ENCODE measurements at regions not wholly inside any gene's neighbourhood (a gene's known extent, or its start where the extent isn't known, plus 50 kb on each side); places are given as distances from the start of the nearest gene placed in this dataset. TPM values are rescaled to one million over a fixed set of nuclear protein-coding genes. Genes with fewer than 3 reads are reported as not detected.

GRCh38 chr6:51554029-51554428, 533.4 kb downstream of the PKHD1 start:
- no peak overlapping the region for H3K27ac Mint-ChIP-seq
- Histone ChIP-seq H3K9me3 (ENCODE audit: low read depth) (no peaks in the 10 kb centered on the region), H3K9ac (no peak overlapping the region), H3K79me2 (ENCODE audit: low read depth) (no peaks in the 10 kb centered on the region), H3K36me3 (no peaks in the 10 kb centered on the region), H3K27ac (no peak overlapping the region), H2AFZ (replicated peaks) (no peak overlapping the region), H3K4me3 (no peak overlapping the region), H4K20me1 (ENCODE audit: low read depth) (no peaks in the 10 kb centered on the region), H3K4me1 (peaks cover 38% of the 10 kb centered on the region), H3F3A (ENCODE audit: low read depth) (peaks cover 7% of the 10 kb centered on the region), H3K4me2 (no peak overlapping the region), H3K27me3 (no peaks in the 10 kb centered on the region)
- TF ChIP-seq, protein P1, sequence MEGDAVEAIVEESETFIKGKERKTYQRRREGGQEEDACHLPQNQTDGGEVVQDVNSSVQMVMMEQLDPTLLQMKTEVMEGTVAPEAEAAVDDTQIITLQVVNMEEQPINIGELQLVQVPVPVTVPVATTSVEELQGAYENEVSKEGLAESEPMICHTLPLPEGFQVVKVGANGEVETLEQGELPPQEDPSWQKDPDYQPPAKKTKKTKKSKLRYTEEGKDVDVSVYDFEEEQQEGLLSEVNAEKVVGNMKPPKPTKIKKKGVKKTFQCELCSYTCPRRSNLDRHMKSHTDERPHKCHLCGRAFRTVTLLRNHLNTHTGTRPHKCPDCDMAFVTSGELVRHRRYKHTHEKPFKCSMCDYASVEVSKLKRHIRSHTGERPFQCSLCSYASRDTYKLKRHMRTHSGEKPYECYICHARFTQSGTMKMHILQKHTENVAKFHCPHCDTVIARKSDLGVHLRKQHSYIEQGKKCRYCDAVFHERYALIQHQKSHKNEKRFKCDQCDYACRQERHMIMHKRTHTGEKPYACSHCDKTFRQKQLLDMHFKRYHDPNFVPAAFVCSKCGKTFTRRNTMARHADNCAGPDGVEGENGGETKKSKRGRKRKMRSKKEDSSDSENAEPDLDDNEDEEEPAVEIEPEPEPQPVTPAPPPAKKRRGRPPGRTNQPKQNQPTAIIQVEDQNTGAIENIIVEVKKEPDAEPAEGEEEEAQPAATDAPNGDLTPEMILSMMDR (IDR thresholded peaks at IDR 0.05), result no peak
- TF ChIP-seq EZH2phosphoT487 (IDR thresholded peaks at IDR 0.05), result no peak
- no peak for TF ChIP-seq EZH2 (IDR thresholded peaks at IDR 0.05)
- no peak for DNase-seq (ENCODE audit: low spot score)
- H3K27me3 Mint-ChIP-seq (ENCODE audit: insufficient read depth, low read depth), result peaks cover 2% of the 10 kb centered on the region
- peaks cover 25% of the 10 kb centered on the region for H3K4me1 Mint-ChIP-seq
- H3K4me3 Mint-ChIP-seq, result no peak overlapping the region
- H3K36me3 Mint-ChIP-seq, result no peaks in the 10 kb centered on the region
- no peaks in the 10 kb centered on the region for H3K9me3 Mint-ChIP-seq

GRCh38 chr6:51559059-51559458, 528.4 kb downstream of the PKHD1 start:
- no peak overlapping the region for H3K4me3 ChIP-seq
- H3K4me1 Mint-ChIP-seq, result peaks cover 5% of the 10 kb centered on the region
- no peak for DNase-seq (ENCODE audit: low spot score)

DNA sequence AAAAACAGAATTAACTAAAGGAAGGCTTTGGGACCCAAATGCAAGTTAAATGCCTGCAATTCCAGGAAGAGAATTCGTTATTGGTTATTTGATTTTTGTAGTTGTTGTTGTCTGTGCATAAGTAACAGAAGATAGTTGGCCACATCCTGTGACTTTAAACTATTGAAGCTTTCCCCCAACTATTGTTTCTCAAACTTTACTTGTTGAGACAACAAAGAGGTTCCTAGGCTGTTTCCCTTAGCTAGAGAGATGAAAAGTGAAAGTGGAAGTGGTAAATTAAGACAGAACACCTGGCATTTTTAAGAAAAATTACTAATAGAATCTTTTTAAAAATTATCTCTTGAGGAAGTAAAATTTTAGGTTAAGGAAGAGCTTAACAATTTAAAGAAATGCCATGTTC, 525.2 kb downstream of the PKHD1 start:
- DNase-seq (ENCODE audit: low spot score), result no peak
- Histone ChIP-seq H3K27me3 (no peaks in the 10 kb centered on the region), H3K9ac (no peak overlapping the region), H3K36me3 (no peaks in the 10 kb centered on the region), H3K79me2 (ENCODE audit: low read depth) (no peaks in the 10 kb centered on the region), H3K9me3 (ENCODE audit: low read depth) (no peaks in the 10 kb centered on the region), H3K4me2 (peak overlapping the region; percentile 13), H4K20me1 (ENCODE audit: low read depth) (no peaks in the 10 kb centered on the region), H3K27ac (no peak overlapping the region), H3F3A (ENCODE audit: low read depth) (no peaks in the 10 kb centered on the region), H2AFZ (replicated peaks) (no peak overlapping the region), H3K4me1 (peaks cover 13% of the 10 kb centered on the region), H3K4me3 (no peak overlapping the region)
- Mint-ChIP-seq H3K4me3 (no peak overlapping the region), H3K27me3 (ENCODE audit: insufficient read depth, low read depth) (no peaks in the 10 kb centered on the region), H3K27ac (no peak overlapping the region), H3K4me1 (no peaks in the 10 kb centered on the region), H3K36me3 (no peaks in the 10 kb centered on the region), H3K9me3 (no peaks in the 10 kb centered on the region)
- TF ChIP-seq, protein P1 (IDR thresholded peaks at IDR 0.05), result no peak
- TF ChIP-seq EZH2phosphoT487 (IDR thresholded peaks at IDR 0.05), result no peak
- TF ChIP-seq EZH2 (IDR thresholded peaks at IDR 0.05), result no peak

More at GRCh38 chr6:51559059-51559458, 528.4 kb downstream of the PKHD1 start:
- H3F3A ChIP-seq (ENCODE audit: low read depth), result no peaks in the 10 kb centered on the region
- H3K27ac ChIP-seq, result no peak overlapping the region
- H3K36me3 Mint-ChIP-seq, result no peaks in the 10 kb centered on the region
- no peaks in the 10 kb centered on the region for H3K36me3 ChIP-seq
- no peaks in the 10 kb centered on the region for H3K27me3 ChIP-seq
- no peak overlapping the region for H3K4me3 Mint-ChIP-seq
- no peaks in the 10 kb centered on the region for H3K9me3 ChIP-seq (ENCODE audit: low read depth)
- no peaks in the 10 kb centered on the region for H3K9me3 Mint-ChIP-seq
- no peaks in the 10 kb centered on the region for H4K20me1 ChIP-seq (ENCODE audit: low read depth)
- no peak overlapping the region for H3K27ac Mint-ChIP-seq
- H3K9ac ChIP-seq, result no peak overlapping the region
- no peak overlapping the region for H2AFZ ChIP-seq (replicated peaks)
- H3K4me2 ChIP-seq, result no peak overlapping the region
- peaks cover 17% of the 10 kb centered on the region for H3K4me1 ChIP-seq
- no peaks in the 10 kb centered on the region for H3K79me2 ChIP-seq (ENCODE audit: low read depth)
- no peak for TF ChIP-seq EZH2 (IDR thresholded peaks at IDR 0.05)
- TF ChIP-seq, protein P1 (IDR thresholded peaks at IDR 0.05), result peak; percentile 9
- TF ChIP-seq EZH2phosphoT487 (IDR thresholded peaks at IDR 0.05), result no peak
- no peaks in the 10 kb centered on the region for H3K27me3 Mint-ChIP-seq (ENCODE audit: insufficient read depth, low read depth)

Small RNA genes in the stretch of these regions (small RNA-seq; reads per million reads assigned to genes)
- not detected for gene RF00572
